Ureter (tissue), 1 donor: ENCODE measurements at regions not wholly inside any gene's neighbourhood (a gene's known extent, or its start where the extent isn't known, plus 50 kb on each side); places are given as distances from the start of the nearest gene placed in this dataset.

Experiments
- DNase-seq: peaks from one replicate; pipeline ENCODE4 v3.0.0-alpha.2; 2020; ENCODE audit warnings: low spot score
- donor health status: DM: yes; HTN: yes; CAD: no.

- no peak for DNase-seq
Observed at GRCh38 chr1:239924741-239925350, 166.8 kb upstream of the FMN2 start.

GRCh38 chr1:239926184-239926583 is 165.5 kb upstream of the FMN2 start:
- DNase-seq, result no peak

GRCh38 chr1:239929317-239929716 is 162.4 kb upstream of the FMN2 start:
- no peak for DNase-seq

GRCh38 chr1:239930686-239931262 is 160.9 kb upstream of the FMN2 start:
- no peak for DNase-seq

- DNase-seq, result no peak
Observed at GRCh38 chr1:239931341-239931740, 160.3 kb upstream of the FMN2 start.

GRCh38 chr1:239939602-239940001 is 152.1 kb upstream of the FMN2 start:
- no peak for DNase-seq

GRCh38 chr1:239943761-239944160 is 147.9 kb upstream of the FMN2 start:
- DNase-seq, result no peak

- DNase-seq, result no peak
Observed at GRCh38 chr1:239944666-239945065, 147.0 kb upstream of the FMN2 start.

GRCh38 chr1:239947801-239948200 is 143.9 kb upstream of the FMN2 start:
- no peak for DNase-seq

- peak; percentile 62 for DNase-seq
Observed at GRCh38 chr1:239951511-239952140, 140.1 kb upstream of the FMN2 start.

- no peak for DNase-seq
Observed at GRCh38 chr1:239952348-239953308, 139.1 kb upstream of the FMN2 start.

- DNase-seq, result no peak
Observed at GRCh38 chr1:239954836-239955235, 136.8 kb upstream of the FMN2 start.

GRCh38 chr1:239955431-239955830 is 136.3 kb upstream of the FMN2 start:
- DNase-seq, result no peak

- DNase-seq, result no peak
Observed at GRCh38 chr1:239956263-239956662, 135.4 kb upstream of the FMN2 start.

GRCh38 chr1:239958063-239958462 is 133.6 kb upstream of the FMN2 start:
- no peak for DNase-seq

- no peak for DNase-seq
Observed at GRCh38 chr1:239960366-239960765, 131.3 kb upstream of the FMN2 start.

- DNase-seq, result no peak
Observed at GRCh38 chr1:239963856-239964255, 127.8 kb upstream of the FMN2 start.

- DNase-seq, result no peak
Observed at GRCh38 chr1:239976130-239976968, 115.3 kb upstream of the FMN2 start.

- no peak for DNase-seq
Observed at GRCh38 chr1:239977416-239977815, 114.3 kb upstream of the FMN2 start.

GRCh38 chr1:239979456-239979855 is 112.2 kb upstream of the FMN2 start:
- DNase-seq, result no peak

- no peak for DNase-seq
Observed at GRCh38 chr1:239982762-239983161, 108.9 kb upstream of the FMN2 start.
